ENCODE measurements at regions not wholly inside any gene's neighbourhood (a gene's known extent, or its start where the extent isn't known, plus 50 kb on each side); places are given as distances from the start of the nearest gene placed in this dataset.

DNA sequence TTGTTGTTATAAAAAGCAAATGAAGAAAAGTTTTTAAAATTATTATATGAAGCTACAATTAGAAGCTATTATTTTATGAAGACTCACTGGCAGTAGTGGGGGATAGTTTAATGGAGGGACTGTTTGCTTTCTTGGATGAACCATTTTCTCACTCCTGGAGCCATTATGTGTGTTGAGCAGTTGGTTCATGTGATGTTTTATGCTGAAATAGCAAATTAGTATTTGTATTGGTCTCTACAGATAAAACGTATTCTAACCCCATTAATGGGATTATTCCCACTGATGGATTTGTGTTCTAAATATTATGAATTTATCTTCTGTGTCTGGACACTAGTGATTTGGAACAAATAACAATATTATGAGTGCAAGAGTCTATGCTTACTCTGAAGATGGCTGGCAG lies 507.5 kb upstream of the FSHR start:
- TF ChIP-seq, protein P1, sequence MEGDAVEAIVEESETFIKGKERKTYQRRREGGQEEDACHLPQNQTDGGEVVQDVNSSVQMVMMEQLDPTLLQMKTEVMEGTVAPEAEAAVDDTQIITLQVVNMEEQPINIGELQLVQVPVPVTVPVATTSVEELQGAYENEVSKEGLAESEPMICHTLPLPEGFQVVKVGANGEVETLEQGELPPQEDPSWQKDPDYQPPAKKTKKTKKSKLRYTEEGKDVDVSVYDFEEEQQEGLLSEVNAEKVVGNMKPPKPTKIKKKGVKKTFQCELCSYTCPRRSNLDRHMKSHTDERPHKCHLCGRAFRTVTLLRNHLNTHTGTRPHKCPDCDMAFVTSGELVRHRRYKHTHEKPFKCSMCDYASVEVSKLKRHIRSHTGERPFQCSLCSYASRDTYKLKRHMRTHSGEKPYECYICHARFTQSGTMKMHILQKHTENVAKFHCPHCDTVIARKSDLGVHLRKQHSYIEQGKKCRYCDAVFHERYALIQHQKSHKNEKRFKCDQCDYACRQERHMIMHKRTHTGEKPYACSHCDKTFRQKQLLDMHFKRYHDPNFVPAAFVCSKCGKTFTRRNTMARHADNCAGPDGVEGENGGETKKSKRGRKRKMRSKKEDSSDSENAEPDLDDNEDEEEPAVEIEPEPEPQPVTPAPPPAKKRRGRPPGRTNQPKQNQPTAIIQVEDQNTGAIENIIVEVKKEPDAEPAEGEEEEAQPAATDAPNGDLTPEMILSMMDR (IDR thresholded peaks at IDR 0.05) = no peak
- no peak for TF ChIP-seq EP300 (IDR thresholded peaks at IDR 0.05)
